Activated CD4-positive, alpha-beta T cell treated with anti-CD3 and anti-CD28 coated beads, Interleukin-2, amount 50 U/mL, for 48 hours (primary cell): ENCODE measurements at regions not wholly inside any gene's neighbourhood (a gene's known extent, or its start where the extent isn't known, plus 50 kb on each side); places are given as distances from the start of the nearest gene placed in this dataset.

Source experiments
- DNase-seq, 2 experiments: peaks; one replicate each; pipeline ENCODE4 v3.0.0-alpha.2; 2020

DNA sequence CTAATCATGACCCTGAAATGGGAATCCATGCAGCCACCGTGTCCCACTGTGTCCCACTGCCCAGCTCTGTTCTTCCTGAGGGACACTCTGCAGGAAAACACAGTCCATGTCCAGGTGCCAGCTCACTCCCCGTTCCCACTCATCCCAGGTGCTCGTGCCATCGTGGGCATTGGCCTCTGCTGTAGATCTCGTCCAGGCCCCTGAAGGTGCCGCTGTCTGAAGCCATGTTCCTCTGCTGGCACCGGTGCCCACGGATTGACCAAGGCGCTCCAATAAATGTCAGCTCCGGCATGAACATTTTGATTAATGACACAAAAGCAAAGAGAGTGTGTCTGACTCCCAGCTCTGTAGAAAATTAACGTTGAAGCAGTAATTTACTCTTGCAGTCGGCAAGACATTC is 280.1 kb upstream of the SALL3 start:
- DNase-seq = no peak

DNA sequence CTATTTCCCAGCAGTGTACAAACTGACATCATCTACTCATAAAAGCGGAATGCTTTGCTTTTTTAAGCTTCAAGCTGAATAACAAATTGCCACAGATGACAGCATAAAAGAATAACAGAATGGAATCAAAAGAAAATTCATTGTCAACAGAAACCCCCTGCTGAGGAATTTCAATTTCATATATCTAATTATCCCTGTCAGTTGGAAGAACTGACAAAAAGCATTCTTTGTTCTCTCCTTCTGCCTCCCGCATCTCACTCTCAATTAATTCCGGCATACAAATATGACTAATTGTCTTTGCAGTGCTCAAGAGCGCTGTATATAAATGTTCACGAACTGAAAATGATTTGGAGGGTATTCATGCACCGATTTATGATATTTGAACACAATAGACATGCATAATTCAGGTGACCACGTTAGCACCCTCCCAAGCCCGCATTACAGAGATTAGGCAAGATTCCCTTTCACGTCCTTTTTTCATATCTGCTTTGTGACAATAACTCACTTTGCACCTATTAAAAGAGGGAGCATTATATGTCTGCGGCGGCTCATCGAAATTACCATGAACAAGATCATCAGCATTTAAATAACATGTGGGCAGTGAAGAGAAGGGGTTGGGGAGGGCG is 277.7 kb upstream of the SALL3 start:
- DNase-seq = no peak

DNA sequence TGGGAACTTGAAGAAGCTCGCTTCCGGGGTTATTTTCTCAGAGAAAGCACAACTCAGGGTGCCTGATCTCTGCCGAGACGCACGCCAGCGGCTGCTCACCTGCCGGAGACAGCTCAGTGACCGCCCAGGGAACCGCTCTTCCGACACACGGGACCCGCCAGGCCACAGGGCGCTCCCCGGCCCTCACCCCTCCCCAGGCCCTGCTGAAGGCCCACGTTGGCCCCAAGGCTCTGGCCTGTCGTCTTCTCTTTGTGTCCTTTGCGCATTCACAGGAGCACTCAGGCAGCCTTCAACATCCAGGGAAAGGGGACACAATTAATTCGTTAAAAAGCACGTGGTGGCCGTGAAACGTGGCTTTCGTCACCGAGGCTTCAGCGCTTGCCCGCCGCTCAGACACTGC is 276.3 kb upstream of the SALL3 start:
- no peak for DNase-seq

DNA sequence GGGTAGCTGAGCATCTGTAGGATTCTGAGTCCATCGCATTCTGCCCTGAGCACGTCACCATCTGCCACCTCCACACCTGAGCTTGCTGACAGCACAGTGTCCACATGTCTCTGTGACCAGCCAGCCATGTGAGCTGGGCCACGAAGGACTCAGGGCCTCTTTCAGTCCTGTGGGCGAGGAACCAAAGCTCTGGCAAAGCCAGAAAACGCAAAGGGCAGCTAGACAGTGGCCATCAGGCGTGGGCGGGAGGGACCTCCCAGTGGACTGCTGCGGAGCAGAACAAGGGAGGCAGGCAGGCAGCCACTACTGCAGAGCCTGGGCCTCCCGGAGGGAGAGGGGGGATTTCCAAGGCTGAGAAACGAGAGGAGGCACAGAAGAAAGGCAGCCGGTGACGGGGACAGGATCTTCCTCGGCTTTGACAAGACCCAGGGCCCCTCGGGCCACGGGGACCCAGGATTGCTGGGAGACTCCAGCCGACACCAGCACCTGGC is 274.6 kb upstream of the SALL3 start:
- DNase-seq = no peak

DNA sequence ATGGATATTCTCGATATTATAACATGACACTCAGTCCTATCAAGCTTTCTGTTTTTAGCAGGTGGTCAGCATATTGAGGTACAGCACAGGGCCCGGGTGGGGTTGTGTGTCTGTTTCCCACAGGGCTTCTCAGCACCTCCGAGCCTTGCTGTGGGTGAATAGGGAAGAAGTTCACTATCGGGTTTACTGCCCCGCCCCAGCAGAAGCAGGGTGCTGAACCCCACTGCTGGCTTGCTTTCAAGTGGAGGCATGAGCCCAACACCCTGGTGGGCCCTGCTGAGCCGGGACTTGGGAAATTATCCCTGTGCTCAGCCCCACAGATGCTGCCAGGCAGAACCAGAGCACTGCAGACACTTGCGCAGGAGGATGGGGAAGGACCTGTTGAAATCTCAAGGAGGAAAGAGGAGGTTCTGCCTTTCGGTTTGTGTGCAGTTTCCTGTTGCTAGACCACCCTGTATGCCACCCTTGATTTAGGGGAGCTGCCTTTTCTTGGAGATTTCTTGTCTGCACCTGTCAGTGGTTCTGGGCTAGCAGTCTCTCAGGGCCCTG is 270.3 kb upstream of the SALL3 start:
- no peak for DNase-seq

DNA sequence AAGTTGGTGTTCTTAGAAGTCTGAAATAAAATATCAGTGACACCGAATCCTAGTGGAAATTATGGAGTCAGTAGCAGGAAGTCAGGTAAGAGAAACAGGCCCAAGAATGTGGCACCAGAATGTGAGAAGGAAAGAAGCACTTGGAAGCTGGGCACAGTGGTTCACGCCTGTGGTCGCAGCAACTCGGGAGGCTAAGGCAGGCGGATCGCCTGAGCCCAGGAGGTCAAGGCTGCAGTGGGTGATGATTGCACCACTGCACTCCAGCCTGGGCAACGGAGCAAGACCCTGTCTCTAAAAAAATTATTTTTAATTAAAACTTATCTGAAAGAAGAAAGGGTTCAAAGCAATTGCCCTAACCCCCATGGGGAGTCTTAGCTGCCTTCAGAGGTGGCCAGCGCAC is 268.3 kb upstream of the SALL3 start:
- DNase-seq = no peak

DNA sequence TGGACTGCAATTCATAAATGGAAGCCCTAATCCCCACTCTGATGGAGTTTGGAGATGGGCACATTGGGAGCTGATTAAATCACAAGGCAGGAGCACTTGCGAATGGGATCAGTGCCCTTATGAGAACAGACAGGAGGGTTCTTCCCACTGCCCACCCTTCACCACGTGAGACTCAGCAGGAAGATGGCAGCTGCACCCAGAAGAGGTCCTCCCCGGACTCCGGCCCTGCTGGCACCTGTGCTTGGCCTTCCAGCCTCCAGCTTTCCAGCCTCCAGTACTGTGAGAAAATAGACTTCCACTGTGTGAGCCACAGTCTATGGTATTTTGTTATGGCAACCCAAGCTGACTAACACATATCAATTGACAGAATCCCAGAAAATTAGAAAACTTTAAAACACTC is 267.6 kb upstream of the SALL3 start:
- no peak for DNase-seq

DNA sequence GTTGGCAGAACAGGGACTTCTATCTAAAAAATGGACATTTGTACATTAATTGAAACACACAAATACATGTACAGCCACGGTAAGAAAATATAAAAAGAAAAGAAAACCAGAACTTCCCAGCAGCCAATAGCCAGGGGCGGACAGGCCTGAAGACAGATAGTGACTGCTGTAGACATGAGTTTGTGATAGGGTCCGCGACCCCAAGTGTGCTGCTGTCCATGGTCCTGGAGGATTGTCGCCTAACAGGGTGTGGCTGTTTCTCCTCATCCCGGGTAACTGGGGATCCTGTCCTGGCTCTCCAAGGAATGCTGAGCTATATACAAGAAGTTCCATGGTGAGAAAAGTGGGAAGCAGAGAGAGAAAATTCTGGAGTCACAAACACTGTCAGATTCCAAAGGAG is 266.5 kb upstream of the SALL3 start:
- no peak for DNase-seq

DNA sequence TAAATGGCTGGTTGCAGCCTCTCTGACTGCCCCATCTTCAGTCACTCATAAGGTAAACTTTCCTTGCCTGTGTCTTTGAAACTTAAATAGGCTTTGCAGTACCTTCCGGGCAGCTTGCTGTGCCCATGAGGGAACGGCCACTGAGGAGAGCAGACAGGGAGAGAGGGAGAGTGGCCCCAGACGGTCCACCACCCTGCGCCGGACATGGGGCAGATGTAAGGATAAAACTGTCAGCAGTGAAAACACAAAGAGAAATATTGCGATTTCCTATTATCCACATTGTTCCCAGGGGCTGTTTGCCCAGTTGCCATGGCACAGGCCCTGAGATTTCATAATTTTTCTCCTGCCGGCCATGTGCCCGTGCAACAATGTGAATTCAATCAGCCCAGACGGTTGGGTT is 265.9 kb upstream of the SALL3 start:
- DNase-seq = no peak

DNA sequence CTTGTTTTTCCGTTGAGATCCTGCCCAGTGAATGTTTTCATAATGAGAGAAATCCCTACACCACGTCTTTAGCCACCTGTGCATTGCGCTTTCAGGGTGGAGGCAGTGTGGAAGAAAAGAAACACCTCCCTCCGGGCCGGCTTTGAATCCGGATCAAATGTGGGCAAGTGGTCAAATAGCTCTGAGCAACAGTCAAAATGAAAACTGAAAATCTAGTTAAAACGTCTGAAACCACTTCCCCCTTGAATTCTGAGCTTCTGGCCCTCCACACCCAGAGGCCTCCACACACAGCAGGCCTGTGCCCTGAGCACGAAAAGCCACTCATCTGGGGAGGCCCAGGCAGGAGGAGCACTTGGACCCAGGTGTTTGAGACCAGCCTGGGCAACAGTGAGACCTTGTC is 263.6 kb upstream of the SALL3 start:
- DNase-seq = no peak

DNA sequence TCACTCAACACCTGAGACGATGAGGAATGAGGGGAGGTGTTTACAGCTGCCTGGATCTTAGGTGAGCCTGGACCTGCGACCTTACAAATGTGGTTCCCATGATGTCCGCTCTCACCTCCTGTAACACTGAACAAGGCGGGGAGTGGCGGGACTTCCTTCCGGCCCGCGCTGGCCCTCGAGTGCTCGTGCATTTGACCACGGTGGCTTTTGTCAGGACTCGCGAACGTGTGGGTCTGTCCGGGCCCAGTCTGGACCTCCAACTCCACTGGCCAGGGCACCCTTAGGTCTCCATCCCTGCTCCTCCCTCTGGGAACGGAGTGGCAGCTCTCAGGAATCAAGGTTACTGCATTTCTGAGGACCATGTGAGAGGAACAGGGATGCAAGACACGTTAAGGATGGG is 263.0 kb upstream of the SALL3 start:
- DNase-seq = no peak

DNA sequence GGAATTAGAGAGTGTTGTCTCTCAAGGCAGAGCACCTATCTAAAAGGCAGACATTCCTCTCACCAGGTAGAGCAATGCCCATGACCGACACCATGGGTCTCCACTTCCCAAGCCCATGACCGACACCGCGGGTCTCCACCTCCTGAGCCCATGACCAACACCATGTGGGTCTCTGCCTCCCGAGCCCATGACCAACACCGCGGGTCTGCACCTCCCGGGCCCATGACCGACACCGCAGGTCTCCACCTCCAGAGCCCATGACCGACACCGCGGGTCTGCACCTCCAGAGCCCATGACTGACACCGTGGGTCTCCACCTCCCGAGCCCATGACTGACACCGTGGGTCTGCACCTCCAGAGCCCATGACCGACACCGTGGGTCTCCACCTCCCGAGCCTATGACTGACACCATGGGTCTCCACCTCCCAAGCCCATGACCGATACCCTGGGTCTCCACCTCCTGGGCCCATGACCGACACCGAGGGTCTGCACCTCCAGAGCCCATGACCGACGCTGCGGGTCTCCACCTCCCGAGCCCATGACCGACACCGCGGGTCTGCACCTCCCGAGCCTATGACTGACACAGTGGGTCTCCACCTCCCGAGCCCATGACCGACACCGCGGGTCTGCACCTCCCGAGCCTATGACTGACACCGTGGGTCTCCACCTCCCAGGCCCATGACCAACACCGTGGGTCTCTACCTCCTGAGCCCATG is 262.4 kb upstream of the SALL3 start:
- DNase-seq = no peak

DNA sequence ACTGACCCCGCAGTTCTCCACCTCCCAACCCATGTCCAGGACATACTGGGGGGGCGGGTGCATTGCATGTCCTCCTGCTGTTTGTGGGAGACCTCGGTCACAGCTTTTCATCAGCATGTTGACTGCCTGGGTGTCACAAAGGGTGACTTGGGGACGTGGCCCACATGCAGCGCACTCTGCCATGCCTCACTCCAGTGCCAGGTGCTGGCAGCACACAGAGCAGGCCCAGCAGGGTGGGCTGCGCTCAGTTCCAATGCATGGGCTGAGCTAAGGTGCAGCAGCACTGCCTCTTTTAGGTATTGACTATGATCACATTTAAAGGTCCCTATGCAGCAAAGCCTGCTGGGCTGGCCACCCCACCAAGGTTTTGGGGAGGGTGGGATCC is 261.9 kb upstream of the SALL3 start:
- DNase-seq = no peak

DNA sequence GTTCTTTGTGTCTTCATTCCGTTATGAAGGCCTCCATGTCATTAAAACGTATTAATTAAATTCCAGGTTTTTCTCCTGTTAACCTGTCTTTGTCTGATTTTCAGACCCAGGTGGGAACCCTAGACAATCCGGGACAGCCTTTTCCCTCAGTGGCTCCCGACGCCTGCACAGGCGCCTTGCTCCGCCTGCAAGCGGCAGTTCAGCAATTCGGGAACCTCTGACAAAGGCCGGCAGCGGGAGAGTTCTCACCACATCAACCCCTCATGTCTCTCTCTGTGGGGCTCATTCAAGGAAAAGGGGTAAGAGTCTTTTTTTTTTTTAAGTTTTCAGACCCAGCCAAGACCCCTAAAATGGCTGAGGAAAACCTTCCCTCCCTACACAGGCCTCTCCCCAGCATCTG is 259.8 kb upstream of the SALL3 start:
- no peak for DNase-seq

DNA sequence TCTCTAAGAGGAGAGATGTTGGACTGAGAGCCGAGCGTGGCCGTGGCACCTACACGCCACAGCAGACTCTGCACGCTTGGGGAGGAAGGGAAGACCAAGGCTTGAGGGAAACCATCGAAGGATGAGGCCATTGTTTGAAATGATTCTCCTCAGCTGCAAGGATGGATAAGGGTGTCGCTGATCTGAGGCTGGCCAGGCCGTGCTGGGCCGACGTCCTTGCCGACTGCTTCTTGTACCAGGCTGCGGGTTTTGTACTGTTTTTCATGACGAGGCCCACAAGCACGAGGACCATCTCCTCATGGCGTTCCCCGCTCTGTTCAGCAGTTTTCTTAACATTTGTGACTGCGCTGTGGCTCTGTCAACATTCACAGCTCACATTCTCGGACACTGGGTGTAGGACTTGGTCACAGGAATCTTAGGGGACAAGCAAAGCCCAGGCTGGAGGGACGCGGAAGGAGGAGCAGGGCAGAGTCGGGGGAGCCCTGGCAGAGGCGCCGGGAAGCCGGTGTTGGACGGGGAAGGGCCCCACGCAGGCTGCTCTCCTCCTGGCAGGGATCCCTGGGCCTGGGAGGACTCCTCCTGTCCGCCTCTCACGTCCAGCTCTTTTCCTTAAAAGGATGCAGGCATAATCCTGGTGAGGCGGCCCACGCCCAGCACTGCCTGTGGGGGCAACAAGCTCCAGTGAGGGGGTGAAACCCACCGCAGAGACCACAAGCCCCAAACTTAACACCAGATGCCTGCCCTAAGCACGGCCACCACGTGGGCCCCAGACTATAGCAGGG is 259.0 kb upstream of the SALL3 start:
- no peak for DNase-seq

DNA sequence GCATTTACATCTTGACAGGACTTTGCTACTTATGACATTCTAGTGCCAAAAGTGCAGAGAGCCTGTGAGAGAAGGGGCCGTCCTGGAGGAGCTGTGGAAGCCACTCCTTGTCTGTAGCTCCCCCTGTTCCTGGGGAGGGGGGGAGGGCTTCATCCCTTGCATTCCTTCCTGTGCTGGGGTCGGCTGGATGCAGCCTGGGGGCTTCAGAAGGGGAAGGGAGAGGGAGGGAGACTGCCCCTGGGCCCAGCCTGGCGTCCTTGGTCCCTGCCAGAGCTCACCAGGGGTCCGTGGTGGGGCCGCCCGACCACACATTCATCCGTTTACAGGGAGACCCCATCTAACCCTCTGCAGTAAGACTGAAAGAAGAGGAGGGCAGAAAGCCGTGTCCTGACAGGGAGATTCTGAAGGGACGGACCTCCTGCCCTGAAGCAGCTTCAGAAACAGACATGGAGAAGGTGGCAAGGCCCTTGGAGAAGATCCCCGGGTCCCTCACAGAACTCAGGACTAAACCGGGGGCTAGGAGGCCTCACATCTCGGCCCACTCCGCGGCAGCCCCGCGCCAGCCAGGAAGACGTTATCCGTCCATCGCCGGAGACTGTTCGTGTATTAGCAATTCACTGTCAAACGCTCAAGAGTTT is 258.3 kb upstream of the SALL3 start:
- no peak for DNase-seq

DNA sequence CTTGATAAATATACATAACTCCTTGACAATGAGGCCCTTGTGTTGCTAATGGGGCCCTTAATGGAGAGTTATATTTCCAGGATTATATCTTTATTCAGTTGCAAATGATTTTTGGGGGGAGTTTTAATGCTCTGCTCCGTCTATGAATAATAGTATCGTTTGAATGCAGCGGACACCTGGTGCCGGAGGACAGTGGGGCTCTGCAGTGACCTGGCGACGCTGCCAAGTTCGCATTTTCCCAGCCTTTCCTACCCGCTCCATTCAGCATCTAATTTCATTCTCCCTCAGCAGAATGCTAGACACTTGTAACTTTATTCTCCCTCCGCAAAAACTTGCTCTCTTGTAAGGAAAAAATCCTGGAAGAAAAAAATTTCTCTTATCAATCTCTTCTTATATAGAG is 257.6 kb upstream of the SALL3 start:
- no peak for DNase-seq

DNA sequence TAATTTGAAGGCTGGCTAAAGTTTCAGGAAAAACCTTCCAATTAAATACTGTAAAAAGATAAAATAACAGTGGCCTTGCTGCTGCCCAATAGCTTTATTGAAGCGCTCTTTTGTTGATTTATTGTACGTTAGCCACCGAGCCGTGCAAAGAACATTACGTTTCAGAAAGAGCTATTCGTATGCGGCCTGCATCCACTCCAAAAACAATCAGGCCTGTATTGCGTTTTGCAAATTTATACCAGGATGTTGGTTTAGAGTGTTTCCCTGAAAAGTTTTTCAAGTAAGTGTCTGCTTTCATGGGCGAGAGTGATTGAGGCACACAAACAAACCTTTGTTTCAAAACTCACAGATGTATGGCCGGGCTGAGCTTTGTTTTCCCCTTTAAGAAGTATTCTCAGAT is 257.2 kb upstream of the SALL3 start:
- no peak for DNase-seq

DNA sequence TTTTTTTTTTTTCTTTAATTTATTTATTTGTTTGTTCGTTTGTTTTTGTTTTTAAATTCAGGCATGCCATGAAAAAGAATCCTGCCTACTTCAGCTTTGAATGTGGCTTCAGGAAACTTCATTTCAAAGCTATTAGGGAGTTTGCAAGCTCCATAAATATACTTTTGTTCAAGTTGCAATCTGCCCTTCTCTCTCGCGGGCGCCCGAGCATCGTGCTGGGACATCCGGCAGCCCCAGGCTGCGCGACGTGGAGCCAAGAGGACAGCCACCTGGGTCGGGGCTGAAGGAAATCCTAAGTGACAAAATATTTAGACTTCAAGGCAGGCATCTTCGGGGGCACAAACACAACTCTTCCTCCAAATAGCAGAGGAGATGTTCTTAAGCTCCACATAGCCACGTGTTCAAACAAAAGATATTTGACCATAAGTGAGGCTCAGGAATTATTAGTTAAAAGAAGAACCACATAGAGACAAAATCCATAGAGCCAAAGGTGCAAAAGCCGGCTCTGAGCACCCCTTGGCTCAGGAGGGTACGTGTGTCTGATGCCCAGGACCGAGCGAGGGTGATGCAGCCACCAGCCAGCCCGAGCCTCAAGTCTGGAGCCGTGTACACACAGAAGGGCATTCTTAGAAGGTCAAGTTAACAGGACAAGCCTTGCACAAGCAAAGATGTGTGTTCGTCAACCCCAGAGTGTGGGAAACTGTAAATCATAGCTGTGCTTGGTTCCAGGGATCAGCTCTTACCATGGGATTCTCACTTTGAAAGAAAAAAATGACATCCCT is 256.5 kb upstream of the SALL3 start:
- no peak for DNase-seq

DNA sequence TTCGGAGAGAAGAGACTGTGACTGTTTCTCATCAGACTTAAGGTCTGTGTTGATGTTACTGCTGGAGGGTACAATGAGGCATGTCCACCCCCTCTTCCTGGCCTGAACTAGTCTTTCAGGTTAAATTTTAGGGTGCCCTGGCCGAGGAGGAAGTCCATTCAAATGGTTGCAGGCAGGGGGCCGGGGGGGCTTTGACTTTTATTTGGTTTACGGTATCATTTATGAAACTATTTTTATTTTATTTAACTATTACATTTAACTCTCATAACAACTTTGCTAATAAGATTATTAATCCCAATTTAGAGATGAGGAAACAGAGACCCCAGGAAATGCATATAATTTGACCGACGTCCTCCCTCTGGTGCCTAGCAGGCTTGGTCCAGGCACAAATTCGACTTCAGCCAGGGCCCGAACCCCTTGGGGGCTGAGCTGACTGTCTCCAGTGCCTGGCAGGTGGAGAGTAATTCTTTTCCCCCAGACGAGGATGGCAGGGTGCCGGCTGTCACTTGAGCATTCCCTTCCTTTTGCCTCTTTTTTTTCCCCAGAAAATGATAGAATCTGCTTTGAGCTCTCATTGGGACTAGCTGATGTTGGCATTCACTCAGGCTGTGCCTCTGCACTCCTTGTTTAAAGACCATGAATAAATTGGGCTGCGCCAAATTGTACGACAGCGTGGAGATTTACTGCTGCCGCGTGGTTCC is 255.3 kb upstream of the SALL3 start:
- no peak for DNase-seq

DNA sequence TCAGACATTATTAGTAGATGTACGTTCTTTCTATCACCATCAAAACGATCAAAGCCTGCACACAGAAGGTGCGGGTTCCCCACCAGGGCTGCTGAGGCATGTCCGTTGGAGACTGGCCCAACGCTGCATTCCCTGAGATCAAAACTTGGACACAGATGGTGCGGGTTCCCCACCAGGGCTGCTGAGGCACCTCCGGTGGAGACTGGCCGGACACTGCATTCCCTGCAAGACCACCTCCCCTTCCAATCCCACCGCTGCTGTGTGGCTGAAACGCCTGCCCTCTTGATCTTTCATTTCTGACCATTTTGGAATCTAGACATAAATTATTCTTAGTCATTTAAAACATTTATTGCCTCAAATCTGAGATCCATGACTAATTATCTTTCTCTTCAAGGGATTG is 254.2 kb upstream of the SALL3 start:
- no peak for DNase-seq
